ENCODE measurements at regions not wholly inside any gene's neighbourhood (a gene's known extent, or its start where the extent isn't known, plus 50 kb on each side); places are given as distances from the start of the nearest gene placed in this dataset.

DNA sequence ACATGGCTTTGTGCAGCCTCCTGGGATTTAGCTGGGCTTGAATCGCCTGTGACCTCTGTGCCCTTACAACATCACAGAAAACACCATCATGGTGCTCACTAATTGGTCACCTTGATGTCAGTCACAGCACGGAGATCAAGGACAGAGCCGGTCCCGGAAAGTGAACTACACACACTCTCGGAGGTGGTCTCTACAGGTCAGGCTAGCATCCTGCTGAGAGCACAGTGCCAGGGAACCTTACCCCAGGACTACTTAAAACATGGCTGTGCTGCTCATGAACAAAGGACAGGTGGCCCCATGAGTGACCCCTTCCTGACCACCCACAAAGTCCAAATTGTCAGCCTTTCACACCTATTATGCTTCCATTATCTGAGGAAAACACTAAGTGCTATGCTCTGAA lies 1782.1 kb upstream of the CELF4 start:
- Histone ChIP-seq H3K36me3 (ENCODE audit: insufficient read depth, low read length) (no peaks in the 10 kb centered on the region), H3K27ac (ENCODE audit: low read depth, low read length) (no peak overlapping the region), H3K4me3 (ENCODE audit: low read length) (no peak overlapping the region), H3K27me3 (ENCODE audit: insufficient read depth, low read length) (no peaks in the 10 kb centered on the region), H3K4me1 (ENCODE audit: insufficient read depth, low read length) (no peaks in the 10 kb centered on the region), H3K9me3 (ENCODE audit: insufficient read depth, low read depth, low read length) (no peaks in the 10 kb centered on the region), H3K9ac (ENCODE audit: low read depth, low read length) (no peak overlapping the region)
- 87% methylated on average over 5 of the region's 5 CpGs for WGBS

DNA sequence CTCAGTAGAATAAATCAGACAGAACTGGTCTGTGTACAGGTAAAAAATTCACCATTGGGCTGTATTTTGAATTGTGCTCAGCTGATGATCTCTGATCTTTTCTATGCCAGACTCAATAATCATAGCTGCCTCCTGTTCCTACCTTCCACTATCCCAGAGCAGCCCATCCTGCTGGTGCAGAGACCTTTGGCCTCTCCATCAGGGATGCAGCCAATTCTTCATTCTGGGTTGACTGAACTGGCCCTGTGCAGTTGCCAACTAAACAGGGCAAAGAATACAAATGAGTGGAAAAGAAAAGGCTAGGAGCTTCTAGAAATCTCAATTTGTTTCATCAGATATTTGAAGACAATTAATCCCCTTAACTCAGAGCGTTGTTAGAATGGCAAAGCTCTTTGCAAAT lies 1781.3 kb upstream of the CELF4 start:
- Histone ChIP-seq H3K9ac (ENCODE audit: low read depth, low read length) (no peak overlapping the region), H3K27me3 (ENCODE audit: insufficient read depth, low read length) (no peaks in the 10 kb centered on the region), H3K27ac (ENCODE audit: low read depth, low read length) (no peak overlapping the region), H3K36me3 (ENCODE audit: insufficient read depth, low read length) (no peaks in the 10 kb centered on the region), H3K9me3 (ENCODE audit: insufficient read depth, low read depth, low read length) (no peaks in the 10 kb centered on the region), H3K4me3 (ENCODE audit: low read length) (no peak overlapping the region), H3K4me1 (ENCODE audit: insufficient read depth, low read length) (no peaks in the 10 kb centered on the region)
- no CpG with 5 or more reads among the region's 1 CpG for WGBS

DNA sequence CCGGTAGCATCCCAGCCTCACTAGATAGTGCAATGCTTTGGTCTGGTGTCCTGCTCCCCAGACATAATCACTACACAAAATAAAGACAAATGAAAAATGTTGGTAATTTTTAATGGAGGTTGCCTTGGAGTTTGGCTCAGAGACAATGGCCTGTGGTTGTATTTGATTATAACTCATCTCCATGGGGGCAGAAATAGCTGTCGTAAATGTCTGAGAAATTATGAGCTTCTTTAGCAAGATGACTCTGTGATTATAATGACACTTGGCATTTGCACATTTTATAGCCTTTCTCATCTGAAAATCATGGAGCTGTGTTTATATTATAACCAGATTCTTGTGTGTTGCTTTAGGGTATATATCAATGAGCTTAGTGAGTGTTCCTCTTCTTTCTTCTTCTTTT lies 1779.7 kb upstream of the CELF4 start:
- Histone ChIP-seq H3K27me3 (ENCODE audit: insufficient read depth, low read length) (no peaks in the 10 kb centered on the region), H3K4me1 (ENCODE audit: insufficient read depth, low read length) (no peaks in the 10 kb centered on the region), H3K36me3 (ENCODE audit: insufficient read depth, low read length) (no peaks in the 10 kb centered on the region), H3K4me3 (ENCODE audit: low read length) (no peak overlapping the region), H3K27ac (ENCODE audit: low read depth, low read length) (no peak overlapping the region), H3K9me3 (ENCODE audit: insufficient read depth, low read depth, low read length) (no peaks in the 10 kb centered on the region), H3K9ac (ENCODE audit: low read depth, low read length) (no peak overlapping the region)
- WGBS: 100% methylated on average over 1 of the region's 2 CpGs

DNA sequence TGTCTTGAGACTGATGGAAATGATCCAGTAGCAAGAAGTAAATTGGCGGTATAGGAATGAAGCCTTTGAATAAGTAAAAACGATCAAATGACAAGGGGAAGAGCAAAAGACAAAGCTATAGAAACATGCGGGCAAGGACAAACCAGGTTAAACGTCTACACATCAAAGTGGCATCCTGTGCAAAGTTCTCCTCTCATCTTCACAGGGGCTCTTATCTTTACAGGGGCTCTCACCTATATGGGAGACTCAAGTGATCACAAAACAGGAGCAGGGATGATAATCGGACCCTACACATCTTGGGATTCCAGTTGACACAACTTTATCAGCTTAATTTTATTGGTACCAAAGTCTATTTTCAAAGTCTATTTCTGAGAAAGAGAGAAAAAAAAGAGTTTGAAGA lies 1778.9 kb upstream of the CELF4 start:
- H3K4me3 ChIP-seq (ENCODE audit: low read length): no peak overlapping the region
- 88% methylated on average over 5 of the region's 5 CpGs for whole genome bisulfite sequencing
- no peak overlapping the region for H3K27ac ChIP-seq (ENCODE audit: low read depth, low read length)
- no peak overlapping the region for H3K9ac ChIP-seq (ENCODE audit: low read depth, low read length)
- no peaks in the 10 kb centered on the region for H3K9me3 ChIP-seq (ENCODE audit: insufficient read depth, low read depth, low read length)
- H3K4me1 ChIP-seq (ENCODE audit: insufficient read depth, low read length): no peaks in the 10 kb centered on the region
- no peaks in the 10 kb centered on the region for H3K36me3 ChIP-seq (ENCODE audit: insufficient read depth, low read length)
- no peaks in the 10 kb centered on the region for H3K27me3 ChIP-seq (ENCODE audit: insufficient read depth, low read length)

DNA sequence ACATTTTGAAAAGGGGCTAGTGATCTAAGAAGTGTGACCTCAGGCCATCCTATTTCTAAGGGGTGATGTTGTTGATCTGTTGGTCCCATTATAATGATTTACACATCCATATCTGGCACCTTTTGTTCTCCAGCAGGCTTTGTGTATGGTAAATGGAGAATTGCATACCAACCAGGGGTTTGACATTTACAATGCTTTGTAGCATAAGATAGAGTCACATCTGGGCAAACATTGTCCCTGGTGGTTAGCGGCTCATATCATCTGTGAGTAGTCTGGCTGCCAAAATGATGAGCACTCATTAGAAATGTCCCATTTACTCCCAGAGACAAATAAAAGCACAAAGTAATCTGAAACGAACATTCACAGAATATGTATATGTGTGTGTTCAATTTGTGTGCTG lies 1775.5 kb upstream of the CELF4 start:
- WGBS: 97% methylated on average over 2 of the region's 2 CpGs
- Histone ChIP-seq H3K4me1 (ENCODE audit: insufficient read depth, low read length) (no peaks in the 10 kb centered on the region), H3K9me3 (ENCODE audit: insufficient read depth, low read depth, low read length) (no peaks in the 10 kb centered on the region), H3K27ac (ENCODE audit: low read depth, low read length) (no peak overlapping the region), H3K27me3 (ENCODE audit: insufficient read depth, low read length) (no peaks in the 10 kb centered on the region), H3K9ac (ENCODE audit: low read depth, low read length) (no peak overlapping the region), H3K4me3 (ENCODE audit: low read length) (no peak overlapping the region), H3K36me3 (ENCODE audit: insufficient read depth, low read length) (no peaks in the 10 kb centered on the region)

DNA sequence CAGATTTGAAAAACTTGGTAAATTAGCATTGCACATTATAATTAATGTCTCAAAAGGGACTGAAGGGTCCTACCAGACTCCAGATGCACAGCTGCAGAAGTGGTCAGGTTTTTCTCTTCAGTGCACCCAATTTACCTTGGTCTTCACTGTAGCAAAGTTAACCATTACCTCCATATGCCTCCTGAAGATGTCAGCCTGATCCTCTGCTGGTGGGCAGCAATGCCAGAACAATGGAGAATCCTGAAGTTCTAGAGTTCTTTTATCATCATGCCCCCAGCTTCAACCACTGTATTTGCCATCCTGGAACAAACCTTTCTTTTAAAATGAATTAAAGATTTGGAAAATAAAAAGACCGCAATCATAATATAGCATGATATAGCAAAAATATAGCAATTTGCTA lies 1774.8 kb upstream of the CELF4 start:
- WGBS: no CpG with 5 or more reads among the region's 1 CpG
- H3K27ac ChIP-seq (ENCODE audit: low read depth, low read length): no peak overlapping the region
- H3K4me1 ChIP-seq (ENCODE audit: insufficient read depth, low read length): no peaks in the 10 kb centered on the region
- H3K36me3 ChIP-seq (ENCODE audit: insufficient read depth, low read length): no peaks in the 10 kb centered on the region
- no peak overlapping the region for H3K4me3 ChIP-seq (ENCODE audit: low read length)
- H3K9me3 ChIP-seq (ENCODE audit: insufficient read depth, low read depth, low read length): no peaks in the 10 kb centered on the region
- H3K27me3 ChIP-seq (ENCODE audit: insufficient read depth, low read length): no peaks in the 10 kb centered on the region
- H3K9ac ChIP-seq (ENCODE audit: low read depth, low read length): no peak overlapping the region

DNA sequence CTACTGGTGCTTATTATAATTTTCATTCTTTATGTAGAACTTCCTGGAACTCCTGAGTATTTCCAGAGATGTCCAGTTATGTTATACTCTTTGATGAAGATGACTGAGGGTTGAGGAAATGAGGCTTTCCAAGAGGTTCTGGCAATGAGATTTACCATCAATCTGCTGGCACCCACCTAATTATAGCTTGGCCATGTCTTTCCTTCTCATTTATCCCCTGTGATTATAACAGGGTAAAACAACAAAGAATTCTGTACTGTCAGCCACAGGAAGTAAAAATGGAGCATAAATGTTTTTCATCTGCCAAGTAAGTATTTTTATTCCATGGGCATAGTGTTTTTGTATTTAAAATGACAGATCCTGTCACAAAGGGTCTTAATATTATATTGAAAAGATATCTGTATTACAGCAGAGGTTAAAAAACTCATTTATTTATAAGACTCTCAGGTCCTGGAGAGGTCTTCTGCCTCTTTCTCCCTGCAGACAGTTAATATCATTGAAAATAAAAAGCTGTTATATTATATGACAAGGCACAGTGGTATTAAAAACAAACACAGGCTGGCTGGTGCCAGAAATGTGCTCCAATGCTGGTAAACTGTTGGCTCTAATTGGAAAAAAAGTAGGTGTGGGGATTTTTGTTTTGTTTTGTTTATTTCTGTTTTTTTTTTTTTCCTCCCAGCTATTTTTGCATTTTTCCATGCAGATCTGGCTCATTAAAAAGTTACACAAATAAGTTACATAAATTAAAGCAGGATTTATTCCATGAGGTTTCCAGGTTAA lies 1764.1 kb upstream of the CELF4 start:
- H3K4me3 ChIP-seq (ENCODE audit: low read length): no peak overlapping the region
- H3K9me3 ChIP-seq (ENCODE audit: insufficient read depth, low read depth, low read length): no peaks in the 10 kb centered on the region
- H3K4me1 ChIP-seq (ENCODE audit: insufficient read depth, low read length): 0 out of 2 replicates have a peak, but pooled peaks cover 6% of the 10 kb centered on the region
- H3K36me3 ChIP-seq (ENCODE audit: insufficient read depth, low read length): no peaks in the 10 kb centered on the region
- H3K27me3 ChIP-seq (ENCODE audit: insufficient read depth, low read length): no peaks in the 10 kb centered on the region
- no peak overlapping the region for H3K27ac ChIP-seq (ENCODE audit: low read depth, low read length)
- H3K9ac ChIP-seq (ENCODE audit: low read depth, low read length): no peak overlapping the region

DNA sequence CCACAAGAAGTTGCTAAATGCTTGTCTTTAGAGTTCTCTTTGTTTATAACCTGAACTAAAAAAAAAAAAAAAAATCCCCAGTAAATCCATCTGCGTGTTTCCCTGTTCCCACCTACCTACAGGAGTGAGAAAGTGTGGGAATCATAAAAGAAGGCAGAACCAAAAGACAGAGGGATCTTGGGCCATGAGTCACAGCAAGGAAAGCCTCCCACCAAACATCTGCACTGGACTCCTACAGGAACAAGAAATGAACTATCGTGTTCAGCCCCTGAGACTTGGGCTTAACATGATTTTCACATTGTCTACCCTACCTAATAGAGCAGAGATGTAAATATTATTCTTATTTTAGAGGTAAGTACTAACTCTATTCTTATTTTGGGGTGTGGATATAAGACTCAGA lies 1761.2 kb upstream of the CELF4 start:
- no peak overlapping the region for H3K27ac ChIP-seq (ENCODE audit: low read depth, low read length)
- no peak overlapping the region for H3K4me3 ChIP-seq (ENCODE audit: low read length)
- H3K9ac ChIP-seq (ENCODE audit: low read depth, low read length): no peak overlapping the region
- H3K36me3 ChIP-seq (ENCODE audit: insufficient read depth, low read length): no peaks in the 10 kb centered on the region
- WGBS: 100% methylated on average over 1 of the region's 2 CpGs
- no peaks in the 10 kb centered on the region for H3K27me3 ChIP-seq (ENCODE audit: insufficient read depth, low read length)
- no peaks in the 10 kb centered on the region for H3K9me3 ChIP-seq (ENCODE audit: insufficient read depth, low read depth, low read length)
- no peaks in the 10 kb centered on the region for H3K4me1 ChIP-seq (ENCODE audit: insufficient read depth, low read length)

DNA sequence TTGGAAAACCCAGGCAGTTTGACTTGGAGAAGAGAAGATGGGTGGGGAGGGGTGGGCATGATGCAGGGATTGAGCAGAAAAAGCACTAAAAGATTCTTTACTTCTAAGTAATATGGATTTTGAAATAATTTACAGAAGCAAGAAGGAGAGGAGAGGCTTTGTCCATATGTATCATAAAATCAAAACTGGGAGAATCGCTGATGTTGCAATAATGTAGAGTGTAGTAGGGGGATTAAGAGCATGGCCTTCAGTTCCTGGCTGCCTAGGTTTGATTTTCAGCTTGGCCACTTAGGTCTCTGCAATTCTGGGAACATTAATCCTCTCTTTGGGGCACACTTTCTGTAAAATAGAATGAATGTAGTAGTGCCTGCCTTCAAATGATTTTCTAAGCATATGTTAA lies 1760.4 kb upstream of the CELF4 start:
- Histone ChIP-seq H3K36me3 (ENCODE audit: insufficient read depth, low read length) (no peaks in the 10 kb centered on the region), H3K4me3 (ENCODE audit: low read length) (no peak overlapping the region), H3K4me1 (ENCODE audit: insufficient read depth, low read length) (peaks cover 2% of the 10 kb centered on the region; the same call in 1 of the 2 replicates), H3K9me3 (ENCODE audit: insufficient read depth, low read depth, low read length) (no peaks in the 10 kb centered on the region), H3K27ac (ENCODE audit: low read depth, low read length) (no peak overlapping the region), H3K9ac (ENCODE audit: low read depth, low read length) (no peak overlapping the region), H3K27me3 (ENCODE audit: insufficient read depth, low read length) (no peaks in the 10 kb centered on the region)
- 97% methylated on average over 1 of the region's 1 CpG for WGBS

DNA sequence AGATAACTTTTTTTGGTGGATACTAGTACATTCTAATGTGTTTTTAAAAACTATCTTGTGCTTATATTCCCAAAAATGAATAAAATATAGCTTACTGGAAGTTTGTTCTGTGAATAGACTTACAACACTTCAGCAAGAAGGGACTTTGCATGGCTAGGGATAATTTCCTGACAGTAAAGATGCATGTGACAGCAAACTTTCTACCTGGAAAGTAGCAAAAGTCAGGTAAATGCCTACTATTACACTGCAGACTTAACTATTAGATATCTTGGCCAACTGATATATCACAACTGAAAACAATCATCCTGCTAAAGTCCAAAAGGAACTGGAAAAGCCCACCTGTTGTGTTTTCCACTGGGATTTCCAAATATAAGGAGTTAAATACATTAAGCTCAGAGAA lies 1753.5 kb upstream of the CELF4 start:
- Histone ChIP-seq H3K36me3 (ENCODE audit: insufficient read depth, low read length) (no peaks in the 10 kb centered on the region), H3K9me3 (ENCODE audit: insufficient read depth, low read depth, low read length) (no peaks in the 10 kb centered on the region), H3K27ac (ENCODE audit: low read depth, low read length) (no peak overlapping the region), H3K27me3 (ENCODE audit: insufficient read depth, low read length) (no peaks in the 10 kb centered on the region), H3K9ac (ENCODE audit: low read depth, low read length) (no peak overlapping the region), H3K4me1 (ENCODE audit: insufficient read depth, low read length) (peaks cover 5% of the 10 kb centered on the region; the same call in 1 of the 2 replicates), H3K4me3 (ENCODE audit: low read length) (no peak overlapping the region)

DNA sequence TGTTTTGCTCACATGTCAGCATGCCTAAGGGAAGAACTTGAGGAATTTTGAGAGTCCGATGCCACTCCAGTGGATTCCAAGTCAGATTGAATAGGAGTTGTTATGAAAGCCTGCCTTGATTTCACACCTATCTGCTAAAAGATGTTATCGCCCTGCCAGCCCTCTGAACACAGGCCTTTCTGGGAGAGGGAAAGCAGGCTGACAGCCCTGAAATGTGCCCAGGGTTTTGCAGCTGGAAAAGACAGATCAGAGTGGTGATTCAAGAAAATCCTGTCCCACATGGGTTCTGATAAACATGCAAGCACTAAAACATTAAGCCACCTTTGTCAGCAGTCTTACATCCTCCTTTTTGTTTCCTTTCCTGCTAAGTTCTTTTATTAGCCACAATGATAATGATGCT lies 1752.9 kb upstream of the CELF4 start:
- Histone ChIP-seq H3K36me3 (ENCODE audit: insufficient read depth, low read length) (no peaks in the 10 kb centered on the region), H3K27me3 (ENCODE audit: insufficient read depth, low read length) (no peaks in the 10 kb centered on the region), H3K9ac (ENCODE audit: low read depth, low read length) (no peak overlapping the region), H3K4me3 (ENCODE audit: low read length) (no peak overlapping the region), H3K4me1 (ENCODE audit: insufficient read depth, low read length) (peaks cover 5% of the 10 kb centered on the region; the same call in 1 of the 2 replicates), H3K9me3 (ENCODE audit: insufficient read depth, low read depth, low read length) (no peaks in the 10 kb centered on the region), H3K27ac (ENCODE audit: low read depth, low read length) (no peak overlapping the region)
- WGBS: 89% methylated on average over 2 of the region's 2 CpGs

DNA sequence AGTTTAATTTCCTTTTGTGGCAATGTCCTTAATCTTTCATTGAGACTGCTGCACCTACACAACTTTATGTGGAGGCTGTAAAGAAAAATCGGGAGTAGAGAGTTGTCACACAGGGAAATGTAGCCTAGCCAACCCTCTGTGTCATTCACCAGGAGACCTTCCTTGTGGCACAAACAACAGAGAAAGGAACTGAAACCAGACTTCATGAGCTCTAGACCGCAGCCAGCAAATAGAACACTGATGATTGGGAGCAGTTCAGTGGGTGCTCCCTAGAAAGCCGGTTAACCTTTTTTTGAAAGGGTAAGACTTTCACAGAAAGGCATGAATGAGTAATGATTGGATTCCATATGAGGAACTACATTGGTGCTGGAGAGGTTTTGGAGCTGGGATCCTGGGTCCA lies 1752.4 kb upstream of the CELF4 start:
- H3K27ac ChIP-seq (ENCODE audit: low read depth, low read length): no peak overlapping the region
- H3K4me3 ChIP-seq (ENCODE audit: low read length): no peak overlapping the region
- H3K27me3 ChIP-seq (ENCODE audit: insufficient read depth, low read length): no peaks in the 10 kb centered on the region

More for the DNA sequence above, 1752.4 kb upstream of the CELF4 start:
- H3K9me3 ChIP-seq (ENCODE audit: insufficient read depth, low read depth, low read length): no peaks in the 10 kb centered on the region
- no peaks in the 10 kb centered on the region for H3K36me3 ChIP-seq (ENCODE audit: insufficient read depth, low read length)
- WGBS: 94% methylated on average over 3 of the region's 3 CpGs
- H3K9ac ChIP-seq (ENCODE audit: low read depth, low read length): no peak overlapping the region
- peaks cover 5% of the 10 kb centered on the region; the same call in 1 of the 2 replicates for H3K4me1 ChIP-seq (ENCODE audit: insufficient read depth, low read length)
